Left renal cortex interstitium (tissue), 4 donors: ENCODE measurements at regions not wholly inside any gene's neighbourhood (a gene's known extent, or its start where the extent isn't known, plus 50 kb on each side); places are given as distances from the start of the nearest gene placed in this dataset.
A peak's percentile ranks its signal among the peaks of the same experiment; 100 is the strongest.
"Not testable (repeated sequence)": the region's sequence is repeated elsewhere in the genome, so short reads cannot be mapped to it uniquely, and the experiment has no call there.

Experiments
- DNase-seq, 4 donors: peaks; one replicate each; pipeline ENCODE4 v3.0.0-alpha.2; 2013; ENCODE audit warnings: low read depth in 4 of 4, low spot score in 2 of 4, missing footprints in 1 of 4

DNA sequence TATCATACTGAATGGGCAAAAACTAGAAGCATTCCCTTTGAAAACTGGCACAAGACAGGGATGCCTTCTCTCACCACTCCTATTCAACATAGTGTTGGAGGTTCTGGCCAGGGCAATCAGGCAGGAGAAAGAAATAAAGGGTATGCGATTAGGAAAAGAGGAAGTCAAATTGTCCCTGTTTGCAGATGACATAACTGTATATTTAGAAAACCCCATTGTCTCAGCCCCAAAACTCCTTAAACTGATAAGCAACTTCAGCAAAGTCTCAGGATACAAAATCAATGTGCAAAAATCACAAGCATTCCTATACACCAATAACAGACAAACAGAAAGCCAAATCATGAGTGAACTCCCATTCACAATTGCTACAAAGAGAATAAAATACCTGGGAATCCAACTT, 52.5 kb upstream of the CCDC71L start:
- not testable (repeated sequence) for DNase-seq

DNA sequence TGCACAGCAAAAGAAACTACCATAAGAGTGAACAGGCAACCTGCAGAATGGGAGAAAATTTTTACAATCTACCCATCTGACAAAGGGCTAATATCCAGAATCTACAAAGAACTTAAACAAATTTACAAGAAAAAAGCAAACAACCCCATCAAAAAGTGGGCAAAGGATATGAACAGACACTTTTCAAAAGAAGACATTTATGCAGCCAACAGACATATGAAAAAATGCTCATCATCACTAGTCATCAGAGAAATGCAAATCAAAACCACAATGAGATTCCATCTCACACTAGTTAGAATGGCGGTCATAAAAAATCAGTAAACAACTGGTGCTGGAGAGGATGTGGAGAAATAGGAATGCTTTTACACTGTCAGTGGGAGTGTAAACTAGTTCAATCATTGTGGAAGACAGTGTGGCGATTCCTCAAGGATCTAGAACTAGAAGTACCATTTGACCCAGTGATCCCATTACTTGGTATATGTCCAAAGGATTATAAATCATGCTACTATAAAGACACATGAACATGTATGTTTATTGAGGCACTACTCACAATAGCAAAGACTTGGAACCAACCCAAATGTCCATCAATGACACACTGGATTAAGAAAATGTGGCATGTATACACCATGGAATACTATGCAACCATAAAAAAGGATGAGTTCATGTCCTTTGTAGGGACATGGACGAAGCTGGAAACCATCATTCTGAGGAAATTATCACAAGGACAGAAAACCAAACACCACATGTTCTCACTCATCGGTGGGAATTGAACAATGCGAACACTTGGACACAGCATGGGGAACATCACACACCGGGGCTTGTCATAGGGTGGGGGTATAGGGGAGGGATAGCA, 53.9 kb upstream of the CCDC71L start:
- not testable (repeated sequence) for DNase-seq

DNA sequence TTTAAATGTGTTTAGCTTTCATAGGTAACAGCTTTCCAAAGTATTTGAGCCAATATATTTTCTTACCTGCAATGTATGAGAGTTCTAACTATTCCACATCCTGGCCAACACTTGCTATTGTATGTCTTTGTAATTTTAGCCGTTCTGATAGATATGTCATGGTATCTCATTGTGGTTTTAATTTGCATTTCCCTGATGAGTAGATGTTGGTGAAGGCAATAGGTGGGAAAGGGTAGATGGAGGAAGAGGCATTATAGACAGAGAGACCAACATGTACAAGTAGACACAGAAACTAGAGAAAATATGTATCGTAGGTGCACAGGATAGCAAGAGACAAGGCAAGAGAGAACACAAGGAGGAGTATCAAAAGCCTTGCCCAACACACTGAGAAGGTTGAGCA, 54.8 kb upstream of the CCDC71L start:
- no peak for DNase-seq

DNA sequence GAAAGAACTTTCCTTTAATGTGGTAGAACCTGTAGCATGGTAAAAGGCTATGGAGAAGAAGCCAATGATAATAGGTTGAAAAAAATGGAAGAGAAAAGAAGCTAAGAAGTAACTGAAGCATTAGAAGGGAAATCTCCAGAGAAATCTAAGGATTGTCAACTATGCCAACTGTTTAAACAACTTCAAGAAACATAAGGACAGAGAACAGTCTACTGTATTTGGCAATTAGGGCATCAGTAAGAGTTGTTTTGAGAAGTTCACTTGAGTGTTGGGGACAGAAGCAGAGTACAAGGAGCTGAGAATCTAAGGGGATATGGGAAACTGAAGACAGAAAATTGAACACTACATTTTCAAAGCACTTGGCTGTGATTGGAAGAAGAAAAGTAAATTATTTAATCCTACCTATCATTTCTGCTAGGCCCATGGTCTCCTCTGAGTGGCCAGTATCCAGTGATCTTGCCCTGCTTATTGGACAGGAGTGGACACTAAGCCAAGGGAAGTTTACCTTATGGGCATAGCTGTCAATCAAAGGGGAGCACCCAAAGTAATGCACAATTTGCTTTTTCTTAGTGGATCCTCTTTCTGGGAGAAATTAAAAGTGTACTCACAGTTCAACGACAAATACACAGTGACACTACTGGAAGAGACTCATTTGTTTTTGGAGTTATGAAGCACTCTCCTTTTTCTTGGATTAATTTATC, 56.4 kb upstream of the CCDC71L start:
- no peak for DNase-seq

DNA sequence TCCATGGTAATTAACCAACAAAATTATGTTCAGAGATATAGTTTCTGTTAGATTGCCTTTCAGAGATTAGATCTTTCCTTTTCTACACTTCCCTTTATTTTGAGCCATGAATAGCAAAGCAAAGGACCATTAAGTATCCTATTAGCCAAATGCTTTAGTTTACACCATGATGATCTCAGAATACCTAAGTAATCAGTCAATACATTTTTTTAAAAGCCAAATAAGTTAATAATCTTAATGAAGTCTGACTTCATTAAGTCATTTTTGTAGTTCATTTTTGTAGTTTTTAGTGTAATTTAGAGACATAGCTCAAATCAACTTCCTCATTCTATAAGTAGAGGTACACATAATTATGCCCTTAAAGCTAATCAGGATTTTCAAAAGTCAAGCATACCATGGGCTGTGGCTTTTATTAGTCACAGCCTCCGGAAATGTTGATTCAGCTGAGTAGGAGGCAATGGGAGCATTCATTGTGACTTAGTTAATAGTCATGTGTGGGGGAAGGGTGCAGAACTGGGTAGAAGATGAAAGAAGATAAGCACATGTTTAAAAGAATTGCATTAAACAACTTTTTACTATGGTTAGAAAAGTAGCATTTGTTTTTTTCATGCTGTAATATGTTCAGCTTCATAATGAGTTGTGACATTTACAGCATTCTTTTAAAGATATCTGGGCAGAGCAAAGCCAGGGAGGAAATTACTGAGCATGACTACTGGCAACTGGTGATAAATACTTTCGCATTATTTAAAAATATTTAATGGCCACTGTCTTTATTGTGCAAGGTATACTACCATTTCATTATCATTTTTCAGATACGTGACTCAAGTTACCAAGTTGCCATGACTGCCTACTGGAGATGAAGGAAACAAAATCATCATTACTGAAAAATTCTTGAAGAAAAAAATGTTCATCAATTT, 57.3 kb upstream of the CCDC71L start:
- DNase-seq: peak in 3 of 4 donors; percentile 24 to 47 (median 29)

DNA sequence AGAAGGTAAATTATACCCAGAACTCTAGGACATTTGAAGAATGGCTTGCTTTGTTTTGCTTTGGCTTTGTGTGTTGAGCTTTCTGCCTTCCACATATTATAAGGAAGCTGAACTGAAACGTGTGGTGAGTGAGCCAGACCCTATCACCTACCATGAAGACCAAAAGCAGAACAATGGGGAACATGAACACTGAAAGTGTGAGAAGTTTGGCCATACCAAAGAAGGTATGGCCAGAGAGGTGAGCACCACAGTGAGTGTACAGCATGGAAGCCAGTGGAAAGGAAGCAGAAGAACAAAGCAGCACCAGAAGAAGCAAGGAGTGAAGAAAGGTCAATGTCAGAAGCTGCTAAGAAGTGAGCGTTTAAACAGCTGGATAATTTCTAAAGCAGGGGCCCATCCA, 59.7 kb upstream of the CCDC71L start:
- no peak for DNase-seq

DNA sequence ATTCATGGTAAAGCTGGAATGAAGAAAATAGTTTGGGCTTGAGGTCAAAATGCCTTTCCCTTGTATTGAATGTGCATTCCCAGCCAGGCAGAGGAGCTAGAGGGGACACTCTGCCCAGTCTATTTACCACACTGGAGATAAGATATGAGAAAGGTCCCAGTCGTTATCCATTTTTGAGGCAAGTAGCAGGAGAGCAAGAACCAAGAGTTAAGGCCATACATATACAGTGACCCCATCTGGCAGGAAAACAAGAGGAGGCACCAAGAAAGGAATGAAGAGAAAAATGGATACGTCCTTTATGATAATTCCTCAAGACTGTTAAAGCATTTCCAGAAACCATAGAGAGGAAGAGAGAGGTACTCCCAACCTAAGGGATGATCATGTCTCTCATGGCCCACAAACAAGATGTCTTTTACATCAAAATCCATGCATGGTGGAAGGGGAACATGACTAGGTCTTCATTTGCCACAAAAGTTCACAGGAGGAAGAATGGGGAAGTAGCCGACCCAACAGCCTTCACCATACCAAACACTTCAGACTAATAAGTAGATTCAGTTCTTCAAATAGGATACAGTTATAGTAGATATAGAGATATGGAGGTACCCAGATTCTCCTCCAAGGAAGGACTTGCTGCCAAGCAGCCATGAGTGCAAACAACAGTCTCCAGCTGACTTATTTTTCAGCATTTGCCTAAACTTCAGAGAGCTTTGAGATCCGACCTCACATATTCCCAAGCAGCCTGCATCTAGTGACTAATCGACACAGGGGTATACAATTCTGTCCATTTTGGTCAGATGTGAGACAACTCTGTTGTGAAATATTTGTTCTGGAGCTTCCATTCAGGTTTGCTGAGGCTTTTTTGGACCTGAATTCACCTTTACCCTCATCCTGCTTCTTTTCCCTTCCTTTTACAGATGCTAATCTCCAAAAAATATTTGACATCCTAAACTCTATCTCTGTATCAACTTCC, 61.1 kb upstream of the CCDC71L start:
- DNase-seq: no peak

DNA sequence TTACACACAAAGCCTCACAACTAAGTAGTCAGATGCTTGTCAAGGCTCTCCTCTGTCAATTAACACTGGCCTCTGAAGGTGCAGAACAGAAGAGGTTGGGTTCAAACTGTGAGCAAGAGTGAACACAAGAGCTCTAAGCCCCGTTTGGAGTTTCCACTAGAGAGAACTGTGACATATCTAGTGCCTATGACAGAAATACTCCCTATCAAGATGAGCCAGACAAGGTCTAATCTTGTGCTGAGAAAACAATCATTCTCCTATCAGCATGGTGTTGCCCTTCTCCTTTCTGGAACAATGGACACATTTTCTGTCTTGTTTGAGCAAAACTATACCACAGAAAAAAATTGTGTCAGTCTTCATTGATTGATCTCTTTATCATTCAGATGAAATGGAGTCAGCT, 62.4 kb upstream of the CCDC71L start:
- DNase-seq: no peak

DNA sequence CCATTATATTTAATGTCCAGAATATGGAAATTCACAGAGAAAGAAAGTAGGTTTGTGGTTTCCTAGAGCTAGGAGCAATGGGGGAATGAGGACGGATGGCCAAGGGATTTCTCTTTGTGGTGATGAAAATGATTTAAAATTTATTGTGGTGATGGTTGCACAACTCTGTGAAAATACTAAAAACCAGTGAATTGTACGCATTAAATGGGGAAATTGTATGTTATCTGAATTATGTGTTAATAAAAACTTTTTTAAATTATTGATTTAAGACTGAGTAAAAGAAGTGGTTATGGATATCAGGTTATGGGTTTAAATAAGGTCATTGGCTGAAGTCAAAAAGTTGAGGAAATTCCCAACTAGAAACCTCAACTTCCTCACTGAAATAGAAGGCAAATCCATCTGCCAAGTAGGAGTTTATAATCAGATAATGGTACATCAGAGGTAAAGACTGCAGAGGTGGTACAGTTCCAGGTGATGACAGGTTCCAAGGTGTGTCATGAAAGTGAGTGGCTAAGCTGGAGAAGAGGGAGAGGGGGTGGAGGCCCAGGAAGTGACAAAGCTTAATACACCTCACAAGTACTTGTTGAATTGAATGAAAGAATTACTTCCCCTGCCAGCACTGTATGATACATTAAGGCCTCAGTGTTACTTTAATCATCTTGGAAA, 68.9 kb upstream of the CCDC71L start:
- no peak for DNase-seq

DNA sequence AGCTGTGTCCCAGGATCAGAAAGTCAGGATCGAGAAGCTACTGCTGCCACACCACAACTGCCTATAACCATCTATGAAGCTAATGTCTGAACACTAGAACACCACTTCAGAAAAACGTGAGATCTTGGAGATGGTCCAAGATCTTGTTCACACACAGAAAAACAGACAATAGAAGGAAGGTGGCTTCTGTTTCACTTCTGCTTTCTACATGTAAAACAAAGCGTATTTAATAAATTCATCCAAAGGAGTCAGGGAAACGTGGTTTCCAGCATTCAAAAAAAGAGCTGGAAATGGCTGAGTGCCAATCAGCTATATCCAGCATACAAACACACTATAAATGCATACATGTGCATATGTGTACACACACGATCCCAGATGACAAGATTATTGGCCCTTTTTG, 70.2 kb upstream of the CCDC71L start:
- DNase-seq: no peak

DNA sequence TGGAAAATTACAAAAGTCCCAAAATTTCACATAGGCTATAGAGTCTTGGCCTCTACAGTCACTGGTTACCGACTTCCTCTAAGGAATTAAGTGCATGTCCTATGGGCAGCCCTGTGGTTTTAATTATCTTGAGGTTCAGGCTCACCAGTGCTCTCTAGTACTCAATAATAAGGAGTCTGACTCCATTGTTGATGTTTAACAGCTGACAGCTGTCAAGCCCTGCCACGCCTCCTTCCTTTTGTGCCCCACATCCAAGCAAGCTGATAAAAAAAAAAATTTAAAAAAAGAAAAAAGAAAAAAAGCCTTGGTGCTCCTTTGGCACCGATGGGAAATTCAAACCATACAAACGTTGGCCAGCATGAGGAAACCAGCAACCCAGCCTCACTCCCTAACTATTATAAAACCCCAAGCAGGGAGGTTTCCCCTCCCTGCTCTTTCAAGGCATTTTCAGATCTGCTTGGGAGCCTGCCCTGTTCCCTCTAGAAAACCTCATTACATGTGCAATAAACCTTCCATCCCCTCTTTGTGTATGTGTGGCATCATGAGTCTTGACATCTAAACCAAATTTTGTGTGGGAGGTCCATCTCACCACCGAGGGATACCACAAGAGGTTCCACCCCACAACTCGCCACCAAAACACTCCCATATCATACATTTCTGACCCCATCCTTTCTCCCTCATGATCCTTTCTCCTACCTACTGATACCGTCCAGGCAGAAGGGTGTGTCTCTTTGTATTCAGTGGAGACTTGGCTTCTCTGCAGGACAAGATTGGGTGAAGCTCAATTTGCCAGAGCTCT, 70.9 kb upstream of the CCDC71L start:
- DNase-seq: no peak

DNA sequence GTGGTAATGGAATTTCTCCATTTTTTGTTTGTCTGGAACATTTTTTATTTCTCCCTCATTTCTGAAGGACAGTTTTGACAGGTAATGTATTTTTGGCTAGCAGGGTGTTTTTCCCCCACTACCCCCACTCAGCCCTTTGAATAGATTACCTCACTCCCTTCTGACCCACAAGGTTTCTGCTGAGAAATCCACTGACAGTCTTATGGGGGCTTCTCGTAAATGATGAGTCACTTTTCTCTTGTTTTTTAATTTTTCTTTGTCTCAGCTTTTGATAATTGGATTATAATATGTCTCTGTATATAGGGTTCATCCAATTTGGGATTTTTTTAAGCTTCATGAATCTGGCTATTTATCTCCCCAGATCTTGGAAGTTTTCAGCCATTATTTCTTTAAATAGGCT, 74.7 kb upstream of the CCDC71L start:
- DNase-seq: no peak

DNA sequence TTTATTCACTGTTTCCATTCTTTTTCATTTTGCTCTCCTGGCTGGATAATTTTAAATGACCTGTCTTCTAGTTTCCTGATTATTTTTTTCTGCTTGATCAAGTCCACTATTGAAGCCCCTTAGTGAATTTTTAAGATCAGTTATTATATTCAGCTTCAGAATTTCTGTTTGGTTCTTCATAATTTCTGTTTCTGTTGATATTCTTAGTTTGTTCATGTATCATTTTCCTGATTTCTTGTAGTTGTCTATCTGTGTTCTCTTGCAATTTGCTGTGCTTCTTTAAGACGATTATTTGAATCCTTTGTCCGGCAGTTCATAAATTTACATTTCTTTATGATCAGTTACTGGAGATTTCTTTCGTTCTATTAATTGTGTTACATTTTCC, 75.2 kb upstream of the CCDC71L start:
- no peak for DNase-seq

DNA sequence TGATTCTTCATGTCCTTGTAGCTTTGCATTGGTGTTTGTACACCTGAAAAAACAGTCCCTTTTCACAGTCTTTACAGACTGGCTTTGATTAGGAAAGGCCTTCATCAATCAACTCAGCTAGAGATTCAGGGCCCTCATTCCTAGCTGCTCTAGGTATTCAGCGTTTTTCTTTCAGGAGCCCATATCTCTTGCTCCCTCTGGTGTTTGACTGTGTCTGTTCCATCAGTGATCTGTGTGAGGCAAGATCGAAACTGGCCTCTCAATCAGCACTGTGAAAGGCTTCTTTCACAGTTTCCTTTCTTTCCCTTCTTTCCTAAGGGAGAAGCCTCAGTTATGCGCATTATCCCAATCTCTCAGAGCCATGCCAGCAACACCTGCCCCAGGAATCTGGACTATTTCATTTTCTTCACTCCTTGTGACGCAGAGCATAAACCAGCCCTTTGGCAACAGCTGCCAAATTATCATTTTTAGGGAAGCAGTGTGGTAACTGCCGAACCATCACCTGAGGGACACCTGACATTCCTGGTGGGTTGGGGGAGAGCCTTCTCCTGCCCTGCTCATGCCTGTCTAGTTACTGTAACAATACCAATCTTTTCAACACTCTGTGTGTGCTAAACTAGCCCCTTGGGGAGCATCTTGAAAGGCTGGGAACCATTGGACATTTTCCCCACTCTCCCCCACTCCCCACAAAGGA, 75.7 kb upstream of the CCDC71L start:
- DNase-seq: no peak

DNA sequence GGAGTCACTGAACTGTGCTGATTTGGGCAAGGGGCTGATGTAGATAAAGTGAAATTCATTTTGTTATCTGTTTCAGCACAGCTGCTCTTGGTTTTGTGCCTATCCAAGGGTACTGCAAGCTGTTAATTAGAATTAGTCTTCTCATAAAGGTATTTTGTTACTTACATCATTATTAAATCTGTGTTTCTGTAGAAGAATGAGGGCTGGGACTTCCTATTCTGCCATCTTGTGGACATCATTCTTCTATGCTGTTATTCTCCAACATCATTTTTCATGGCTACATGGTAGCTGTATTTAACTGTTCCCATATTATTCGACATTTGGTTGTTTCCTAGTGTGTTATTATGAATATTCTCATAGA, 76.2 kb upstream of the CCDC71L start:
- no peak for DNase-seq

DNA sequence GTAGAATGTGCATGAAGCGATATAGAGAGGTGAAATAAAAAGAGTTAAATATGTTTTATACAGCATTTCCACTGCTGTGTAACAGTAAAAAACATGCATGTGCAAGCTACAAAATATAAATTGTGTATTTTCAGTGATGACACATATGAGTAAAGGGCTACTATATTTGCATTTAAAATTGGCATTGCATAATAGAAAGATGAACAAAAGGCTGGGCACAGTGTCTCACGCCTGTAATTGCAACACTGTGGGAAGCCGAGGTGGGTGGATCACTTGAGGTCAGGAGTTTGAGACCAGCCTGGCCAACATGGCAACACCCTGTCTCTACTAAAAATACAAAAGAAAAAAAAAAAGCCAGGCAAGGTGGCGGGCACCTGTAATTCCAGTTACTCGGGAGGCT, 79.8 kb upstream of the CCDC71L start:
- no peak for DNase-seq

DNA sequence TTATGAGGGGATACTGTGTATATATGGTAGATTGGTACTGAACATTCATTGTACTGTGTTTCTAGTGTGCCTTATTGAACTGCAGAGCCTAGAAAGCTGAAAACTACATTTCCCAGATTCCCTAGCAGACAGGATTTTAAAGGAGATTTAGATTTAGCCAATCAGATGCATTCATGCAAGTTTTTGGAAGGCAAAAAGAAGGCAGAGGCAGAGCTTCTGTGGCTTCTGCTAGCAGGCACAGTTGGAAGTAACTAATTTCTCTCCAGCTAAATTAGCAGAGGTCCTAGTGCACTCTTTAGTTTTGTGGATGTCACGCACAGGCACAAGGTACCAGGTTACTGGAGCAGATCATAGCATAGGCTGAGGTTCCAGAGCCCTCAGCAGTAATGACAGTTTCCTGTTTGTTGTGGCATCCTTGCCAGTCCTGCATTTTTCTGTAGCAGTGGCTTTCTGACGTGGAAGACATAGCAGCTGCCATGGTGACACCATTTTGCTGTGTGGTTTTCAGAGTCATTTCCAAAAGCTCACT, 83.7 kb upstream of the CCDC71L start:
- no peak for DNase-seq

DNA sequence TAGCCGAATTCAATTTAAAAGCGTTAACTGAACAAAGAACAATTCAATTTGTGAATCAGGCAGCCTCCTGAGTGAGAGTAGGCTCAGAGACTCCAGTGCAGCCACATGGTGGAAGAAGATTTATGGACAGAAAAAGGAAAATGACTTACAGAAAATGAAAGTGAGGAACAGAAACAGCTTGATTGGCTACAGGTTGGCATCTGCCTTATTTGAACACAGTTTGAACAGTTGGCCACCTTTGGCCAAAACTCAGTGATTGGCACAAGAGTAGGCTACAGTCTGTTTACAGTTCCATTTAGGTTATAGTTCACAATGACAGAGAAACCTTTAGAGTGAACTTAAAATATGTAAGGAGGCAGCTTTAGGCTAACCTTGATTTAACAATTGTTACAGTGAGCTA, 86.3 kb upstream of the CCDC71L start:
- not testable (repeated sequence) for DNase-seq
